ENCODE measurements at regions not wholly inside any gene's neighbourhood (a gene's known extent, or its start where the extent isn't known, plus 50 kb on each side); places are given as distances from the start of the nearest gene placed in this dataset.

DNA sequence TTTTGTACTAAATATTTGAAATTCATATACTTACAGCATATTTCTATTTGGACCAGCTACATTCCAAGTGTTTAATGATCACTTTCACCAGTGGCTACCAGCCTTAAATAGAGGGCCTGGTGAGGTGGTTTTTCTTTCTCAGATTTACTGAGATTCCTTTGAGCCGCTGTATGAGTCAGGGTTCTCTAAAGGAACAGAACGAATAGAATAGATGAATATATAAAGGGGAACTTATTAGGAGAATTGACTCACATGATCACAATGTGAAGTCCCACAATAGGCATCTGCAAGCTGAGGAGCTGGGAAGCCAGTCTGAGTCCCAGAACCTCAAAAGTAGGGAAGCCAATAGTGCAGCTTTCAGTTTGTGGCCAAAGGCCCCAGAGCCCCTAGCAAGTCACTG is 146.2 kb upstream of the TLL1 start:
- no peak for TF ChIP-seq POLR2A (IDR thresholded peaks at IDR 0.05)
- TF ChIP-seq, protein P1, sequence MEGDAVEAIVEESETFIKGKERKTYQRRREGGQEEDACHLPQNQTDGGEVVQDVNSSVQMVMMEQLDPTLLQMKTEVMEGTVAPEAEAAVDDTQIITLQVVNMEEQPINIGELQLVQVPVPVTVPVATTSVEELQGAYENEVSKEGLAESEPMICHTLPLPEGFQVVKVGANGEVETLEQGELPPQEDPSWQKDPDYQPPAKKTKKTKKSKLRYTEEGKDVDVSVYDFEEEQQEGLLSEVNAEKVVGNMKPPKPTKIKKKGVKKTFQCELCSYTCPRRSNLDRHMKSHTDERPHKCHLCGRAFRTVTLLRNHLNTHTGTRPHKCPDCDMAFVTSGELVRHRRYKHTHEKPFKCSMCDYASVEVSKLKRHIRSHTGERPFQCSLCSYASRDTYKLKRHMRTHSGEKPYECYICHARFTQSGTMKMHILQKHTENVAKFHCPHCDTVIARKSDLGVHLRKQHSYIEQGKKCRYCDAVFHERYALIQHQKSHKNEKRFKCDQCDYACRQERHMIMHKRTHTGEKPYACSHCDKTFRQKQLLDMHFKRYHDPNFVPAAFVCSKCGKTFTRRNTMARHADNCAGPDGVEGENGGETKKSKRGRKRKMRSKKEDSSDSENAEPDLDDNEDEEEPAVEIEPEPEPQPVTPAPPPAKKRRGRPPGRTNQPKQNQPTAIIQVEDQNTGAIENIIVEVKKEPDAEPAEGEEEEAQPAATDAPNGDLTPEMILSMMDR (IDR thresholded peaks at IDR 0.05): no peak
- Histone ChIP-seq H3K27ac (no peak overlapping the region), H3K4me3 (no peak overlapping the region), H3K4me1 (no peaks in the 10 kb centered on the region), H3K36me3 (no peaks in the 10 kb centered on the region), H3K27me3 (no peaks in the 10 kb centered on the region), H3K9me3 (no peaks in the 10 kb centered on the region)
- no peak for DNase-seq

DNA sequence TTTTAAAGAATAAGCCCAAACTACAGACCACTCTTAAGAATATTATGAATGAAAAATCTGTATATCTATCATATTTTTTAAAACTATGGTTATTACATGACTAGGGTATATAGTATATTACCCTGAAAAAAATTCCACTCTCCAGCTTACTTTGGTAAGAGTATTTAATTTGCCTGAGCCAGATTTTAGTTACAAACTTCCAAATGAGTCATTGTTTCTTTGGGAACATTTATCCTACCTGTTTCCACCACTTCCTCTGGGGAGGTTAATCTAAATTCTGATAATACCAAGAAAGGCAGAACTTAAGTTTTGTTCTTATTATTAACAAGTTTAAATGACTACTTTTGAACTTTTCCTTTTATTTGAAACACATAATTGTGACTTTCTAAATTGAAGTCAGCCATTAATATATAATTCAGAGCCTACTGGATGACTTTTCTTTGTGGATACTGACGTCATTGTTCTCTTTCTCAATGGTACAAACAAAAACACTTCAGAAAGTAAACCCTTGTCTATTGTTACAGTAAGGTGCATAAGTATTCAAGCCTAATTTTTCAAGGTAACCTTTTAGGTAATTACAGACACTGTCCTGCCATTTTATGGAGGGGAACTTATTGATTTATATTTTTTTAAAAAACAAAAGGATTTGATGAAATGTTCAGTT is 135.6 kb upstream of the TLL1 start:
- no peaks in the 10 kb centered on the region for H3K4me1 ChIP-seq
- no peak for DNase-seq
- TF ChIP-seq, protein P1 (IDR thresholded peaks at IDR 0.05): no peak
- TF ChIP-seq POLR2A (IDR thresholded peaks at IDR 0.05): no peak

DNA sequence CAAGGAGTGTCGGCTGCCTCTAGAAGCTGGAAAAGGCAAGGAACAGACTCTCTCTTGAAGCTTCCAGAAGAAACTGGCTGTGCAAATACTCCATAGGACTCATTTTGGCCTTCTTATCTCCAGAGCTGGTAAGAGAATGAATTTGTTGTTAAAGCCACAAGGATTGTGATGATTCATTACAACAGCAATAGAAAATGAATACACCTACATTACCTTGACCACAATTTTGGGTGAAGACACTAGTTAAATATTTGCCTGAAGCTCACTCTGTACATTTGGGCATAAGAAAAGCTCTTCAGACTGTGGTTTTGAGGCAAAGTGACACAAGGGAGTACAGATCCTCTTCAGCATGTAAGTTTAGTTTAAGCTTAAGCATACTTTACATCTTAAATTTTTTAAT is 134.5 kb upstream of the TLL1 start:
- no peak for DNase-seq
- Histone ChIP-seq H3K9me3 (no peaks in the 10 kb centered on the region), H3K4me1 (no peaks in the 10 kb centered on the region), H3K4me3 (no peak overlapping the region), H3K27ac (no peak overlapping the region), H3K36me3 (no peaks in the 10 kb centered on the region), H3K27me3 (no peaks in the 10 kb centered on the region)
- no peak for TF ChIP-seq POLR2A (IDR thresholded peaks at IDR 0.05)
- TF ChIP-seq, protein P1 (IDR thresholded peaks at IDR 0.05): no peak

More for the DNA sequence above, 135.6 kb upstream of the TLL1 start:
- no peaks in the 10 kb centered on the region for H3K9me3 ChIP-seq
- H3K27ac ChIP-seq: no peak overlapping the region
- H3K27me3 ChIP-seq: no peaks in the 10 kb centered on the region
- no peak overlapping the region for H3K4me3 ChIP-seq
- H3K36me3 ChIP-seq: no peaks in the 10 kb centered on the region

DNA sequence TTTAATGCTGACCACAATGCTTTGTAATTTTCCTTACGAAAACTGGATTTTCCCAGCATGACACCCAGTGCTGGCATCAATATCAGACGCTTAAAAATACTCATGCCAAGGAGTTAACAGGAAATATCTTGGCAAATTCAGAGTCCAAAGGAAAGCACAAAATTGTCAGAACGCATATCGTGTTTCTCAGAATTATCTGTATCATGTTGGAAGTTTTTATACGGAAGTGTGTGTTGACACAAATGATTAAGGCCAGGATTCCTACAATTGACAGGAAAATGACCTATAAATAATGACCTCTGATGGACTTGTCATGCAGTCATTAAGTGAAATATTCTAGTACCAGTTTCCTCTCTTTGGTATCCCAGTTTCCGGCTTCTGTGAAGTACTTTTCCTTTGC is 132.1 kb upstream of the TLL1 start:
- Histone ChIP-seq H3K27me3 (no peaks in the 10 kb centered on the region), H3K9me3 (no peaks in the 10 kb centered on the region), H3K4me1 (no peaks in the 10 kb centered on the region), H3K36me3 (no peaks in the 10 kb centered on the region), H3K4me3 (no peak overlapping the region), H3K27ac (no peak overlapping the region)
- no peak for TF ChIP-seq POLR2A (IDR thresholded peaks at IDR 0.05)
- TF ChIP-seq, protein P1 (IDR thresholded peaks at IDR 0.05): no peak
- DNase-seq: no peak

DNA sequence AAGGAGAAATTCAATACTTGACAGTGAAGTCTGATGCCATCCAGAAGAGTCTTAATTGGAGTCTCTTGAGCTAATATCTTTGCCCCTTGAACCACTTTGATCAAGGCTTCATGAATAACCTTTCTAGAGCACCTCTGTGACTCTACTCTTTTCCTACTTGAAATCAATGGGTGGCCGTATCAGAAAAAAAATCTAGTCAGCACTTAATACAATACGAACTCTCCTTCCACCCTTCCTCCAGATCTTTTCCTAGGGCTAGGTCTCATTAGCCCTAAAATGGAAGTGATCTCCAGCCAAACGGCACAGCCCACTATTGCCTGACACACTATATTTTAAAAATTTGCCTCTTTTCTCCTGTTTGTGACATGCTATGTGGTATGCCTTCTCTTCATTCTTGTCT is 129.6 kb upstream of the TLL1 start:
- Histone ChIP-seq H3K4me3 (no peak overlapping the region), H3K27me3 (no peaks in the 10 kb centered on the region), H3K4me1 (no peaks in the 10 kb centered on the region), H3K9me3 (no peaks in the 10 kb centered on the region), H3K27ac (no peak overlapping the region), H3K36me3 (no peaks in the 10 kb centered on the region)
- TF ChIP-seq, protein P1 (IDR thresholded peaks at IDR 0.05): no peak
- no peak for TF ChIP-seq POLR2A (IDR thresholded peaks at IDR 0.05)
- no peak for DNase-seq

DNA sequence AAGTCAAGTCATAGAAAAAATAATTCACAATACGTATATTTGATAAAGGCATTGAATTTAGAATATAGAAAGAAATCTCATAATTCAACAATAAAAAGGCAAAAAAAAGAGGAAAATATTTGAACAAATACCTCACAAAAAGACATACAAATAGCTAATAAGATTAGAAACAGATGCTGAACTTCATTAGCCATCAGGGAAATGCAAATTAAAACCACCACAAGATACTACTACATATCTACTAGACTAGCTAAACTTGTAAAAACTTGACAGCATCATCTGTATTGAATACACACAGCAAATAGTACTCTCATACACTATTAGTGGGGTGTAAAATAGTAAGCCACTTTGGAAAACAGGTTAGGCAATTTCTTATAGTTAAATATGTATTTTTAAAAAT is 128.7 kb upstream of the TLL1 start:
- Histone ChIP-seq H3K27ac (no peak overlapping the region), H3K36me3 (no peaks in the 10 kb centered on the region), H3K27me3 (no peaks in the 10 kb centered on the region), H3K4me1 (no peaks in the 10 kb centered on the region), H3K9me3 (no peaks in the 10 kb centered on the region), H3K4me3 (no peak overlapping the region)
- DNase-seq: no peak
- TF ChIP-seq, protein P1 (IDR thresholded peaks at IDR 0.05): no peak
- TF ChIP-seq POLR2A (IDR thresholded peaks at IDR 0.05): no peak

Measured in Peyer's patch (tissue), 4 donors.